Germinal center (tissue), 1 donor: ENCODE measurements at regions not wholly inside any gene's neighbourhood (a gene's known extent, or its start where the extent isn't known, plus 50 kb on each side); places are given as distances from the start of the nearest gene placed in this dataset.

ENCODE experiments used
- DNase-seq: peaks from one replicate; pipeline ENCODE4 v3.0.0; 2012; ENCODE audit warnings: mixed read lengths, low spot score

DNA sequence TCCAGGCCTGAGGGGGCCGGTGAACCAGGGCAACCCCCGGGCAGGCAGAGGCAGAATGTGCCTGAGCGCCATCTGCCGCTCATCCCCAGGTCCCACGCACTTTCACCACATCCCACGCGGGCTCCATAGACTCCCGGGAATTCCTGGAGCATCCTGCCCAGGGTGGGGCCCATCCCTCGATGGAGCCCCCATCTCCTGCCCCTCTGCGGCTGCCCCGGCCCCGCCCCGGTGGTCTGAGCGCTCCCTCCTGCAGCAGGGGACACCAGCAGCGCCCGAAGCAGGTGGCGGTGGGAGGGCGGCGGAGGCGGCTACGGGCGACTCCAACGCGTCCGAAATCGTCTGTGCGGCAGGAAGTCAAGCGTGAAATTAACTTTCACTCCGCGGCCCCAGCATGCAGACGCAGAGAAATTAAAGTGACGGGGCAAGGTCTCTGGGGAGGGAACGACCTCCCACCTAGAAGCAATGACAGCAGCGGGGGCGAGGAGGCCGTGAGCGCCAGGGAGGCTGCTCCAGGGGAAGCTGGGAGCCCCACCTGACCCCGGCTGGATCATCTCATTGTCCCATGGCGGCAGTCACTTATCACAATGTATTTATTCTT, 122.2 kb downstream of the NCOR2 start:
- no peak for DNase-seq

DNA sequence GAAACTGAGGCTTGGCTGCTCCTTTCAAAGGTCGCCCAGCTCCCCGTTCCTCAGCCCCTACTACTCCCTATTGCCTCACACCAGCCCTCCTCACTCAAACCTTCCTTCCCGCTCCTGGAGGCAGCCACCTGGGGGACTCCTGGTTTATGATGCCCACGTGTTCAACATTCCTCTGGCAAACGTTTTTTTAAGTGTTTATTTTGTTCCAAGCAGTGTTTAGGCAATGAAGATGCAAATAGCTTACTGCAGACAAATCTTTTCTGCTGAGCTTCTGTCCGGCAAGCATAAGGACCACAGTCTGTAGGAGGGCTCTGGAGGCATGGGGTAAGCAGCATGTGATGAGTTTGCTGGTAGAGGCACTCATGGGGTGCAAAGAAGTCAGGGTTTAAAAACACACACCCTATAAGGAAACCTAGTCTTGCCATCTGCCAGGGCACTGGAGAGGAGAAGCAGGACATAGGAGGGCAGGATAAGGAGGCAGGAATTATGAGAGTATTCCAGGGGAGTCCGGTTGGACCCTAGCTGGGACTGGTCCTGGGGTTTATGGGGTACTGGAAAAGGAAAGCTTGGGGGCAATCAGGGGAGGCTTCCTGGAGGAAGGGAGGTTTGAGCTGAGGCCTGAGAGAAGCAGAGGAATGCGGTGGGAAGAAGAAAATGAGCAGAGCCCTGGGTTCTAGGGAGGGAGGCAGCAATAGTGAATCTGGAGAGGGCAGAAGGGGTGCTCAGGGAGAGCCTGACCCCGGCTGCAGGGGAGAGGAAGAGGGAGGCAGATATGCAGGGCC, 123.3 kb downstream of the NCOR2 start:
- no peak for DNase-seq

DNA sequence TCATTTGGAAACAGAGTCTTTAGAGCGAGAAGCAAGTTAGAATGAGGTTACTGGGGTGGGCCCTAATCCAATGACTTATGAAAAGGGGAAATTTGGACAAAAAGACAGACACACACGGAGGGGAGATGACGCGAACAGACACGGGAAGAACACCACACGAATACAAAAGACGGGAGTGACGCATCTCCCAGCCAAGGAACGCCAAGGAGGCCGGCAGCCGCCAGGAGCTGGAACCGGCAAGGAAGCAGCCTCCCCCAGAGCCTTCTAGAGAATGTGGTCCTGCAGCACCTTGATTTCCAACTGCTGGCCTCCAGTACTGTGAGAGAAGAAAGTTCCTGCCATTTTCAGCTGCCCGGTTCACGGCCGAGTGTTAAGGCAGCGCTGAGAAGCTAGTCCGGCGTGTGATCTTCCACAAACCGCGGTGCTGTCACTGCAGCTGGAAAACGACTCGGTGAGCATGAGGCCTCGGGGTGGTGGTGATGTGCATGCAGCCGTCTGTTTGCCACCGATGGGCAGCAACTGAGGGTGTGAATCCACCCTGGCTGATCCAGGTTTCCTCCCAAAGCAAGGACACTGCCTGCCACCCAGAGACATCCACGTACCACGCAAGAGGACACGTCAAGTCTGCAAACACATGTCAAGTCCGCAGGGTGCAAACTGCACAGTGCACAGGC, 124.5 kb downstream of the NCOR2 start:
- no peak for DNase-seq

DNA sequence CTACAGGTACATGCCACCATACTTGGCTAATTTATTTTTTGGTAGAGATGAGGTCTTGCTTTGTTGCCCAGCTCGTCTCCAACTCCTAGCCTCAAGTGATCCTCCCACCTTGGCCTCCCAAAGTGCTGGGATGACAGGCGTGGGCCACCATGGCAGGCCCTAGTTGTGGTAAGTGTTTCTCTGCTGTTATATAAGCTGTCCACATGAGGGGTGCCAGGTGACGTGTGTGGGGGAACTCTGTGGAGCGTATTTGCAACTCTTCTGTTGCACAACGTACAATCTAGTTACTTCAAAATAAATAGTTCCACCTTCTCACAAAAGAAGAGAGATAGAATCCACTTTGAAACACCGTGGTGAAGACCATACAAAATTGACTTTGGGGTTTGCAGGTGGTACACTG, 125.1 kb downstream of the NCOR2 start:
- no peak for DNase-seq

DNA sequence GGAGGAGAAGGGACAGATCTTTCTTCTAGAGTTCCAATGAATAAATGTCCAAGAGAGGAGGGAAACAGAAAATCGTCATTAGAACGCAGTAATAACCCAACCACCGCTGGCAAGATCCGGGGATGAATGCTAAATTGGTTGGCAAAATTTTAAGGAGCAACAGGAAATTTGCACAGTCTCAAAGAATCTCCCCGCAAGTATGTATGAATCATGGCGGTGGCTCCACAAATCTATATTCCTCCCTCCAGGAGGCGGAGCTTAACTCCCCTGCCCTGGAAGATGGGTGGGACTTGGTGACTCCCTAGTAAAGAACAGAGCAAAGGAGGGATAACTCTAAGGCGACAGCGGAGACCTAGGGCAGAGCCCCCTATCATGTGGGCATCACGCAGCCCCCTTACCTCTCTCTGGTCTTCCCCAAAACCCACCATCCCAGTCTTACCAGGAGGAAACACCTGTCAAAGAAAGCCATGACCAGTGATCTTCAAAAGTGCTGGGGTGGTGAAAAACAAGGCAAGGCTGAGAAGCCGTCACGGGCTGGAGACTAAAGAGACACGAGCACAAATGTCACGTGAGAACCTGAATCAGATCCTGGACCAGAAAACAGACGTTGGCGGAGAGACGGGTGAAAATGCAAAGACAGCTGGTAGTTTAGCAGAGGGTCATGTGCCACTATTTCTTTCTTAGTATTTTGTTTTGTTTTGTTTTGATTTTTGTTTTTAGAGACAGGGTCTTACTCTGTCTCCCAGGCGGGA, 125.8 kb downstream of the NCOR2 start:
- no peak for DNase-seq

DNA sequence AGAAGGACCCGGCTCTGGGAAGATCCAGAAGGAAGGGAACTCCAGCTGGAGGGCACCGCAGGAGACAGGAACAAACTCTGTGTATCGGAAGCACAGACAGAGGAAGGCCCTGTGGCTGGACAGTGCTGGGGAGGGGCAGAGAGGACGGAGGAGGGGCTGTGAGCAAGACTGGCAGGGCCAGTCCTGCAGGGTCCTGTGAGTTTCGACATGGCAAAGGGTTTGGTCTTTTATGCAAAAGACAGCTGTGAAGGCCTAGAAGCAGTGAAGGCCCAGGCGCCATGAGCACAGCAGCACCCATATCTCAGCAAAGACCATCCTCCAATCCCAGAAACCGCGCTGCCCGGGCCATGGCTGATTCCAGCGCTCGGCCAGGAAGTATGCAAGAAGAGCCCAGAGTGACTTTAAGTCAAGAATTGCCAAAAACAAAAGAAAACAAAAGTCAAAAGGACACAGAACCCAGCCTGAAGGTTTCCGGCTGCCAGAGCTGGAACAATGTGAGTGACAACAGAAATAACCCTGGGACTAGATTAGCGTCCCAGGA, 126.5 kb downstream of the NCOR2 start:
- no peak for DNase-seq

DNA sequence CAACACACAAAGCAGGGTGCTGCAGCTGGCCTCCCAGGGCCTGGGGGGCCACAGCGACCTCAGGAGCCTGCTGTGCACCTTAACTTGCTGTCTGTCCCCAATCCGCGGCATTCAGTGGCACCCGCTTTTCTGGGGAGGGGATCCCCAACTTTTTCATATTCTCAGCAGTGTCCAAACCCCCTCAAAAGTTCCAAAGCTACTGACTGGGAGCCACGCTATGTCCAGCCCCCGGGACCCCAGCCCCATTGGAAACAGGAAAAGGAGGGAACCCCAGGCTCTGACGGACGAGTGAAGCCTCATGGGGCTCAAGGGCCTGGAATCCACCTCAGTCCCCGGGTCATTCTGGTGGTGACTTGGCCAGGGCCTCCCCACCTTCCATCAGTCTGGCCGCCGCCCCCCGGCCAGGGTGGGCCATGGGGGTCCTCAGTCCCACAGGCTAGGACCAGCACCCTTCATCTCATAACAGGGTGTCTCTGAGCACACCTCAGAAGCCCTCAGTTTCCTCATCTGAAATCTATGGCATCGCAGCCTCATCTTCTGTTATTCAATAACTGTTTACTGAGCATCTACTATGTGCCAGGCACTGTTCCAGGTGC, 127.3 kb downstream of the NCOR2 start:
- no peak for DNase-seq

DNA sequence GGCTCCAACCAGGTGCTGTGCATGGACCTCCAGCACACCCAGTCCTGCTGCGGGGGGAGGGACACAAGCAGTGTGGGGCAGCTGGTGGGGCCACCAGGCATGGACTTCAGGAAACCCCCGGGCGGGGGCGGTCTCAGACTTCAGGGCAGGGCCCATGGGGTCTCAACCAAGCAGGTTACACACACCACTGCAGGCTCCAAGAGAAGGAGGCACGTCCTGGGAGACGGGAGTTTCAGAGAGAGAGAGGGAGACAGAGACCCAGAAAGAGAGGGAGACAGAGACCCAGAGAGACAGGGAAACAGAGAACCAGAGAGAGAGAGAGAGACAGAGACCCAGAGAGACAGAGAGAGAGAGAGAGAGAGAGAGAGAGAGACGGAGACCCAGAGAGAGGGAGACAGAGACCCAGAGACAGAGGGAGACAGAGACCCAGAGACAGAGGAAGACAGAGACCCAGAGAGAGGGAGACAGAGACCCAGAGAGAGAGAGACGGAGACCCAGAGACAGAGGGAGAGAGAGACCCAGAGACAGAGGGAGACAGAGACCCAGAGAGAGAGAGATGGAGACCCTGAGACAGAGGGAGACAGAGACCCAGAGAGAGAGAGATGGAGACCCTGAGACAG, 128.9 kb downstream of the NCOR2 start:
- no peak for DNase-seq

DNA sequence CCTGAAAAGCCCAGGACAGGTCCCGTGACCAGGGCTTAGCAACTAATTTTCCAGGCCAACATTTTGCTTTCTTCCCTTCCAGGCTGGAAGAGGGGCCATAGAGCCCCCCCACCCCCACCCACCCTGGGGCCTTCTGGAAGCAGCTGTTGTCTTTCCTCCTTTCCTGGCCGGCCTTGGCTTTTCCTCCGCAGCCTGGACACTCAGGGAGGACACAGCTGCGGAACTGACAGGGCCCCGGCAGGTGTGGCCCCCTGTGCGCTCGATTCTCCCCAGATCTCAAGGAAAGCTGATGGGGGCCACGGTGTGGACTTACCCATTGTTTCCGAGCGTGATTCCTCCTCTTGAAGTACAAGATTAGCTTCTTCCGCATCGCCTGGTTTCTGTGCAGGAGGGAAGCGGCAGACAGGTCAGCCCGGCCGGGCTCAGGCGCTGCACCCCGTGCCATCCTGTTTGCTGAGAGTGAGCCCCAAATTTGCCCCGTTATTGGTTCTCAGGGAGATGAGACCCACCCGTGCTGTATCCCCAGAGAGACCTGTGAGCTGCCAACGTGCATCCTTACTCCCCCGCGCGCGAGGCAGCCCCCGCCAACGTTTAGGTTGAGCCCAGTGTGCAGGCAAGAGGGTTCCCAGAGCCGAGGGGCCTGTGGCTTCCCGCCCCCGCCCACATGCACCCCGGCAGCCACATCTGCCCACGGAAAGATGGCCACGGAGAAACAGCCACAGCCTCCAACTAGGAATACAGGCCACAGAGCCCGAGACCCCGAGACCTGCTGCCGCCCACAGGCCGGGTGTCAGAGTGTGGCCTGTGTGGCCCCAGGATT, 129.6 kb downstream of the NCOR2 start:
- no peak for DNase-seq

DNA sequence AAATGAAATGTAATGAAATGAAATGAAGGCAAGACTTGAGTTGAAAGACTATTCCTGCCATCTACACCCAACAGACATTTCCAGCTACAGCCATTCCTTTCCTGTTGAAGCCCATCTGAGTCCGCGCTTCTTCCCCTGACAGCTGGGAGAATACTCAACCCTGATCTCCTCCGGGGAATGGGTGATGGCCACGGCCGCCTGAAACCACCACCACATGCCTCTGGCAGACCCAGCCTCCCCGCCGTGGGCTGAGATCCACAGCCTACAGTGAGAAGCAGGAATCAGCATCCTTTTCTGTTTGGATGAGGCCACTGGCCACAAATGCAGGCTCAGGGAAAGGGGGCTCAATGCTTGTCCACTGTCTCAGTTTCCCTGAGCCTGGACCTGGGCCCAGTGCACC, 130.3 kb downstream of the NCOR2 start:
- DNase-seq: no peak

DNA sequence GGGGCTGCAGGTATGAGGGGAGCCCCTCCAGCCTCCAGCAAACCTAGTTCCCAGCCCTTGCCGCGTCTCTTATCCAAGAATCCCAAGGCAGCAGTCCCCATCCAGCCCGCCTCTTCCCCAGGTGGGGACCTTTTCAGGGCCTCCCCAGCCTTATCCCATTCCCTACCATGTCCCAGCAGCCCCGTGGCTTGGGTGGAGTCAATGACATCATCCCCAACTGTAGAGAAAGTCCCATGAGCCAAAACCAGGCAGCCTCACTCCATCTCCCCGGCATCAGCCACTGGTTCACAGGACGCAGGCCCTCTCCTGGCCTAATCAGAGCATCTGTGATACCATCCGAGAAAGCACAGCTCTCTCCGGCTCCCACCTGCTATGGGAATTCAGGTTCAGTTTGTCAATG, 131.0 kb downstream of the NCOR2 start:
- no peak for DNase-seq

DNA sequence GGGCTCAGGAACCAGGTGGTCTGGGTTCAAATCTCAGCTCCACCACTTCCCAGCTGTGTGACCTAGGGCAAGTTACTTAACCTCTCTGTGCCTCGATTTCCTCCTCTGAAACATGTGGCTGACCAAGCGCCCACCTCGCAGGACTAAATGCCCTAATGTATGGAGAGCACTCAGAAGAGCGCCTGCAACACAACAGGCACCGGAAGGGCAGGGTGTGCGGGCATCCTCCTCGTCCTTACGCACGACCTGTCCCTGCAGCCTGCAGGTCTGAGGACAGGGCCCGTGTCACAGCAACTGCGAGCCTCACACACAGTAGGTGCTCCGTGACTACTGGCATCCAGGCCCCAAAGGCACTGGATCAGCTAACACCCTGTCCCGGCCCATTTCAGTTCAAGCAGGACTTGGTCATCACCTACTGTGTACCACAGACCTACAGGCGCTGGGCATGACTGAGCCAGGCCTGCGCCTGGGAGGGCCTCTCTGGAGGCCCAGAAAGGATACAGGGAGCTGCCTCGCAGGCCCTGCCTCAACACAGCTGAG, 131.5 kb downstream of the NCOR2 start:
- DNase-seq: no peak

DNA sequence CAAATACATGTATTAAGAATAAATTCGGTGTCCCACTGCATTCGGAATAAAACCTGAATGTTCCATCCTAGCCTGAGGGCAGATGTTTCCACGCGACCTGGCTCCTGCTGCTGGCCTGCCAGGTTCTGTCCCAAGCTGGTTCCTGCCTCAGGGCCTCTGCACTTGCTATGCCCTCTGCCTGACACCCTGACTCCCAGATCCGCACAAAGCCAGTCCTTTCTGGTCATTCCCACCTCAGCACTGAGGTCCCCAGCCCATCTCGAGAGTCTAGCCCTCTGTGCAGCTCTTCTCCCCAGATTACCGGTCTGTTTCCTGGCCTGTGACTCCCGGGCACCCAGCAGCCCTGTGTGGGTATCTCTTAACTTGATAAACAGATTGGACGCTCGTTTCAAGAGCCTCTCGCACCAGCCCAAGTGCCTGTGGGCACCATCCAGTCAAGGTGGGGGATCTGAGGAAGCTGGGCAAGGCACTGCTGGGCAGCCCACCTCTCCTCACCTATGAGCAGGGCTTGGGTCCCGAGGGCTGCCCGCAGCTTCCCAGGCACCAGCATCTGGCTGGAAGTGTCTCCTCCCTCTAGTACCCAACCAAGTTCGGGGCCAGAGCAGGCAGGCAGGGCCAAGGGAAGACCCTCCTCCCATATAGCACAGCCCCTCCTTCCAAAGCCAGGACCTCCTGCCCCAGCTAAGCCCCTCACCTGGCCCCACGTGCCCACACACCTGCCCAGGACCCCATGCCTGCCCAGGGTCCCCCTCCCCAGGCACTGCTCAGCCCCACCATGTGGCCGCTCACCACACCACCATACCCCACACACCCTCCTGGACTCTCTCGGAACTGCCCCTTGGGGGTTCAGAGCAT, 132.2 kb downstream of the NCOR2 start:
- no peak for DNase-seq

DNA sequence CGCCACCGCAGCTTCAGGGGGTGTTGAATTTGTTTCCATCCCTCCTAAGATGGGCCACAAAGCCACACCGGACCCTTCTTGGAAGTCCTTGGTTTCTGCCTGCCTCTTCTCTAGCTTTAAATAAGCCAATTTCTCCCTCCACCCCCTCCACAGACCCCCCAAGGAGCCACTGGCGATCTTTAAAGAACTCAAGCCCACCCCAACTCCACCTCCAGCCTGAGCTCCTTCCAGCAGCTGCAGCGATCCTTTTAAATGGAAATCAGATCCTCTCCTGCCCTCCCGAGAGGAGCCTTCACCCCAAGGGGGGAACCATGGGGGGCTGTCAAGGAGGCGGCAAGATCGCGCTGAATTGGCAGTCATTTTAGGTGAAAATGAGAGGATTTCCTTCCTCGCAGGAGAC, 133.1 kb downstream of the NCOR2 start:
- no peak for DNase-seq

DNA sequence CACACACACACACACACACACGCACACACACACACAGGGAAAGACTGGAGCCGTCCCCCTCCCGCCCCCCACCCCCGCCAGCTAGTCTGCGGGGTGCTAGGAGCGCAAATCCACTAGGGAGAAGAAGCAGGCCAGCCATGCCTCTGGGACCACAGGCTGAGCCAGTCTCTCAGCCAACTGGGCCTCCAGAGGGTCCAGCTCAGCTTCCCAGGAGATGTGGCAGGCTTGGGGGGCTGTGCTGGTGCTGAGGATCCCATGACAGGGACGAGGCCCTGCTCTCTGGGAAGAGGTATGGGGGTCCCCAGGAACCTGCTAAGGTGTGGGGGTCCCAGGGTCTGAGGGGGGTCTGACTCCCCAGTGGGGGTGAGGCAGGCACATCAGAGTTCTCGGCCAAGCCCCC, 133.5 kb downstream of the NCOR2 start:
- DNase-seq: no peak

DNA sequence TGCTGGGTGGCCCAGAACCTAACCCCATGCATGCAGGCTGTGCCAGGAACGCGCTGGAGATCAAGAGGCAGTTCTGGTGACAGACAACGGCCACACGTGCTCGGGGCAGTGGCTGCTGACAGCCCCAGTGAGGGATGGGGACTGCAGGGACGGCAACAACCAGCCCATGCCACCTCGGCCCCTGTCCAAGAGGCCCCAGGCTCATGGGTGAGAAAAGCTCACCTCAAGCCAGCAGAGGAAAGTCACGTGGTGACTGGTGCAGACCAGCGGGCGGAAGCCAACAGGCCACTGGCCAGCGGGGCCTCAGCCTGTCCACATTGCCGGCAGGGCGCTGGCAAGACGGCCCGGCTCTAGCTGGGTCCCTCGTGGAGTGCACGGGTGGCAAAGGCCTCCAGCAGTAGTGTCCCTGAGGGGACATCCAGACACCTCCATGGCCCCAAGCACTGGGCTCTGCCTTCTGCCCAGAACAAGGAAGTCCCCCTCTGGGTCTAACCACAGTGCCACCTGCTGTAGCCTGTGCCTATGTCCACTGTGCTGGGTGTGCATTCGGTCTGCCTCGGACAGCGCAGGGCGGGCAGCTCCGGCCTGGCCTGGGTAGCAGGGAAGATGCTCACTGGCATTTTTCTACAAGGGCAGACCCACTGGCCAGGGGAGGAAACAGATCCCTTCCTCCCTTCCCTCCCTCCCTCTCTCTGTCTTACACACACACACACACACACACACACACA, 134.1 kb downstream of the NCOR2 start:
- DNase-seq: no peak

DNA sequence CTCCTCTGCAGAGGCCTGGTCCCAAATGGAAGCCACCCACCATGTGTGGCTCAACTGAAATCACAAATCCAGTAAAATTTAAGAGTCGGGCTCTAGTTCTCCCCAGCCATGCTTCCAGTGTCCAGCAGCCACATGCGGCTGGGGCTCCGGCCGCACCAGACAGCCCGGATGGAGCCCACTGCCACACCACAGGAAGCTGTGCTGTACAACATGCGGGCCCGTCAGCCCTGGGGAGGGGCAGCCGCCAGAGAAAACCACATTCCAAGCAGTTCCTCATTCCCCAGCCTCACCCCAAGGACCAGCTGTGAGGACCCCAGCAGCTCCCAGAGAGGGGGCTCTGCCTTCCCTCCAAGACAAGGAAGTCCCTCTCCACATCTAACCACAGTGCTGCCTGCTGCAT, 135.0 kb downstream of the NCOR2 start:
- DNase-seq: no peak

DNA sequence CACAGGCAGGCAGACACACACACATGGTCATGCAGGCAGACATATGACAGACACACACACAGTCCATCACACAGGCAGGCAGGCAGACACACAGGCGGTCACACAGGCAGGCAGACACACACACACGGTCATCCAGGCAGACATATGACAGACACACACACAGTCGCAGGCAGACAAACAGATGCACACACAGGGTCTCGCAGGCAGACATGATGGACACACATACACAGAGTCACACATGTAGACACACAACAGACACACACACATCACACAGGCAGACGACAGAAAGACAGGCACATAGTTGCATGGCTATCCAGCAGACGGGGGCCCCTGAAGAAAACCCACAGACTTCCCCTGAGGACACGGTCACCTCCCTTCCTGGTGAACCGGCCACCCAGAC, 135.4 kb downstream of the NCOR2 start:
- no peak for DNase-seq

DNA sequence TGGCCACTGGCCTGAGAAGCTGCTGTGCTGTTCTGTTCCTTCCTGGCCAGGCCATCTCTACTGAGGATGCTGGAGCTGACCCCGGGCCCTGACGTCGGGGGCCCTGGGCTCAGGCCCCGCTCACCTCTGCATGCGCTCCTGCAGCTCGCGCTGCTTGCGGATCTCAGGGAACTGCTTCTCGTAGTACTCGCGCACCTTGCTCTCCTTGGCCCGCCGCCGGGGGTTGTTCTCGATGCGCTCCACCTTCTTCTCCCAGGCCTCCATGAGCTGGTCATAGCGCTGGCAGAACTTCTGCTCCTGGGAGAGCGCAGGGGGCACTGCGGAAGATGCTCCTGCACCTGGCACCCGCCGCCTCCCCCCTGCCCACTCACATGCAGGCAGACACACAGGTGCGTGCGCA, 135.6 kb downstream of the RFLNA start:
- DNase-seq: no peak
